Breast epithelium (tissue), 3 donors: ENCODE measurements at regions not wholly inside any gene's neighbourhood (a gene's known extent, or its start where the extent isn't known, plus 50 kb on each side); places are given as distances from the start of the nearest gene placed in this dataset.

ENCODE experiments used
- POLR2A ChIP-seq: fragments of 450-650 bp; IDR thresholded peaks from one replicate; pipeline ENCODE4 v1.6.1; 2016; ENCODE audit warnings: antibody characterized with exemption, mild to moderate bottlenecking, moderate library complexity
- POLR2AphosphoS5 ChIP-seq, 3 donors: sonication (generic); formaldehyde crosslinking; IDR thresholded peaks; one replicate each; pipeline ENCODE4 v1.6.1; 2017; ENCODE audit warnings: antibody characterized with exemption in 3 of 3
- TF ChIP-seq, protein P1 (sequence below), 3 donors: fragments of 450-650 bp; IDR thresholded peaks; one replicate each; pipeline ENCODE4 v1.5.1; 2016 to 2017; ENCODE audit warnings: antibody characterized with exemption in 3 of 3, mild to moderate bottlenecking in 3 of 3, moderate library complexity in 3 of 3

DNA sequence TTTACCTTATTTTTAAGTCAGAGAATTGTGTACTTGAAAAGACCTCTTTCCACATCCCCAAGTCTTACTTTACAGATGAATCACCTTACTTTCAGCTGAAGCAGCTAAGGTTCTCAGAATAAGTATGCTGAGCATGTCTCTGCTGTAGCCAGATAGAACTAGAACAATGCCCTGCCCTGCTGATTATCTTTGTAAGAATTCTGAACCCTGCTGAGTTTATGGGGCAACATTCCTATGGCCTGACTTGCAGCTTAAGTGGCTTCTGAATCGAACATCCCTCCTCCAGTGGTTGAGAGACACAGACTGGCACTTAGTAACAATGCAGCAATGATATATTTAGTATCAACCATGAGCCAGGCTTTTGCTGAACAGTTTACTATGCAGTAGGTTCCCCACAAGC, 592.0 kb upstream of the WWC1 start:
- no peak for TF ChIP-seq POLR2A
- TF ChIP-seq, protein P1, sequence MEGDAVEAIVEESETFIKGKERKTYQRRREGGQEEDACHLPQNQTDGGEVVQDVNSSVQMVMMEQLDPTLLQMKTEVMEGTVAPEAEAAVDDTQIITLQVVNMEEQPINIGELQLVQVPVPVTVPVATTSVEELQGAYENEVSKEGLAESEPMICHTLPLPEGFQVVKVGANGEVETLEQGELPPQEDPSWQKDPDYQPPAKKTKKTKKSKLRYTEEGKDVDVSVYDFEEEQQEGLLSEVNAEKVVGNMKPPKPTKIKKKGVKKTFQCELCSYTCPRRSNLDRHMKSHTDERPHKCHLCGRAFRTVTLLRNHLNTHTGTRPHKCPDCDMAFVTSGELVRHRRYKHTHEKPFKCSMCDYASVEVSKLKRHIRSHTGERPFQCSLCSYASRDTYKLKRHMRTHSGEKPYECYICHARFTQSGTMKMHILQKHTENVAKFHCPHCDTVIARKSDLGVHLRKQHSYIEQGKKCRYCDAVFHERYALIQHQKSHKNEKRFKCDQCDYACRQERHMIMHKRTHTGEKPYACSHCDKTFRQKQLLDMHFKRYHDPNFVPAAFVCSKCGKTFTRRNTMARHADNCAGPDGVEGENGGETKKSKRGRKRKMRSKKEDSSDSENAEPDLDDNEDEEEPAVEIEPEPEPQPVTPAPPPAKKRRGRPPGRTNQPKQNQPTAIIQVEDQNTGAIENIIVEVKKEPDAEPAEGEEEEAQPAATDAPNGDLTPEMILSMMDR (IDR thresholded peaks at IDR 0.05), result no peak
- no peak for TF ChIP-seq POLR2AphosphoS5 (IDR thresholded peaks at IDR 0.05)
